ENCODE measurements at regions not wholly inside any gene's neighbourhood (a gene's known extent, or its start where the extent isn't known, plus 50 kb on each side); places are given as distances from the start of the nearest gene placed in this dataset.

DNA sequence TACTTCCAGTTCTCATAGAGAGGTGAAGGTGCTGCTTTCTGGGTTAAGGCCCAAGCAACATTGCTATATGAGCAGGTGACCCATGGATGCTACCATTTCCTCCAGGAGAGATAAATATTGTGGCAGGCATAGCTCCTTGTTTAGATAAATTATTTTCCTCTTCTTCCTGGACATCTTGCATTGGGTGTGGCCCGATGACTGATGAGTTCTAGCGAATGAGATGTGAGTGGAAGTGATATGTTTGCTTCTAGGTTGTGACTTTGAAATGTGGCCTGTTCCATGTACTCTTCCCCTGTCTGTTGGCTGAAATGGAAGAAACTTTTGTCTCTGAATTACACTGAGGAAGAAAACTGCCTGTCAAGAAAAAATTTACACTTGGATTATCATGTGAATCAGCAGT is 101.7 kb upstream of the FMN2 start (continued):
- TF ChIP-seq, protein P1, sequence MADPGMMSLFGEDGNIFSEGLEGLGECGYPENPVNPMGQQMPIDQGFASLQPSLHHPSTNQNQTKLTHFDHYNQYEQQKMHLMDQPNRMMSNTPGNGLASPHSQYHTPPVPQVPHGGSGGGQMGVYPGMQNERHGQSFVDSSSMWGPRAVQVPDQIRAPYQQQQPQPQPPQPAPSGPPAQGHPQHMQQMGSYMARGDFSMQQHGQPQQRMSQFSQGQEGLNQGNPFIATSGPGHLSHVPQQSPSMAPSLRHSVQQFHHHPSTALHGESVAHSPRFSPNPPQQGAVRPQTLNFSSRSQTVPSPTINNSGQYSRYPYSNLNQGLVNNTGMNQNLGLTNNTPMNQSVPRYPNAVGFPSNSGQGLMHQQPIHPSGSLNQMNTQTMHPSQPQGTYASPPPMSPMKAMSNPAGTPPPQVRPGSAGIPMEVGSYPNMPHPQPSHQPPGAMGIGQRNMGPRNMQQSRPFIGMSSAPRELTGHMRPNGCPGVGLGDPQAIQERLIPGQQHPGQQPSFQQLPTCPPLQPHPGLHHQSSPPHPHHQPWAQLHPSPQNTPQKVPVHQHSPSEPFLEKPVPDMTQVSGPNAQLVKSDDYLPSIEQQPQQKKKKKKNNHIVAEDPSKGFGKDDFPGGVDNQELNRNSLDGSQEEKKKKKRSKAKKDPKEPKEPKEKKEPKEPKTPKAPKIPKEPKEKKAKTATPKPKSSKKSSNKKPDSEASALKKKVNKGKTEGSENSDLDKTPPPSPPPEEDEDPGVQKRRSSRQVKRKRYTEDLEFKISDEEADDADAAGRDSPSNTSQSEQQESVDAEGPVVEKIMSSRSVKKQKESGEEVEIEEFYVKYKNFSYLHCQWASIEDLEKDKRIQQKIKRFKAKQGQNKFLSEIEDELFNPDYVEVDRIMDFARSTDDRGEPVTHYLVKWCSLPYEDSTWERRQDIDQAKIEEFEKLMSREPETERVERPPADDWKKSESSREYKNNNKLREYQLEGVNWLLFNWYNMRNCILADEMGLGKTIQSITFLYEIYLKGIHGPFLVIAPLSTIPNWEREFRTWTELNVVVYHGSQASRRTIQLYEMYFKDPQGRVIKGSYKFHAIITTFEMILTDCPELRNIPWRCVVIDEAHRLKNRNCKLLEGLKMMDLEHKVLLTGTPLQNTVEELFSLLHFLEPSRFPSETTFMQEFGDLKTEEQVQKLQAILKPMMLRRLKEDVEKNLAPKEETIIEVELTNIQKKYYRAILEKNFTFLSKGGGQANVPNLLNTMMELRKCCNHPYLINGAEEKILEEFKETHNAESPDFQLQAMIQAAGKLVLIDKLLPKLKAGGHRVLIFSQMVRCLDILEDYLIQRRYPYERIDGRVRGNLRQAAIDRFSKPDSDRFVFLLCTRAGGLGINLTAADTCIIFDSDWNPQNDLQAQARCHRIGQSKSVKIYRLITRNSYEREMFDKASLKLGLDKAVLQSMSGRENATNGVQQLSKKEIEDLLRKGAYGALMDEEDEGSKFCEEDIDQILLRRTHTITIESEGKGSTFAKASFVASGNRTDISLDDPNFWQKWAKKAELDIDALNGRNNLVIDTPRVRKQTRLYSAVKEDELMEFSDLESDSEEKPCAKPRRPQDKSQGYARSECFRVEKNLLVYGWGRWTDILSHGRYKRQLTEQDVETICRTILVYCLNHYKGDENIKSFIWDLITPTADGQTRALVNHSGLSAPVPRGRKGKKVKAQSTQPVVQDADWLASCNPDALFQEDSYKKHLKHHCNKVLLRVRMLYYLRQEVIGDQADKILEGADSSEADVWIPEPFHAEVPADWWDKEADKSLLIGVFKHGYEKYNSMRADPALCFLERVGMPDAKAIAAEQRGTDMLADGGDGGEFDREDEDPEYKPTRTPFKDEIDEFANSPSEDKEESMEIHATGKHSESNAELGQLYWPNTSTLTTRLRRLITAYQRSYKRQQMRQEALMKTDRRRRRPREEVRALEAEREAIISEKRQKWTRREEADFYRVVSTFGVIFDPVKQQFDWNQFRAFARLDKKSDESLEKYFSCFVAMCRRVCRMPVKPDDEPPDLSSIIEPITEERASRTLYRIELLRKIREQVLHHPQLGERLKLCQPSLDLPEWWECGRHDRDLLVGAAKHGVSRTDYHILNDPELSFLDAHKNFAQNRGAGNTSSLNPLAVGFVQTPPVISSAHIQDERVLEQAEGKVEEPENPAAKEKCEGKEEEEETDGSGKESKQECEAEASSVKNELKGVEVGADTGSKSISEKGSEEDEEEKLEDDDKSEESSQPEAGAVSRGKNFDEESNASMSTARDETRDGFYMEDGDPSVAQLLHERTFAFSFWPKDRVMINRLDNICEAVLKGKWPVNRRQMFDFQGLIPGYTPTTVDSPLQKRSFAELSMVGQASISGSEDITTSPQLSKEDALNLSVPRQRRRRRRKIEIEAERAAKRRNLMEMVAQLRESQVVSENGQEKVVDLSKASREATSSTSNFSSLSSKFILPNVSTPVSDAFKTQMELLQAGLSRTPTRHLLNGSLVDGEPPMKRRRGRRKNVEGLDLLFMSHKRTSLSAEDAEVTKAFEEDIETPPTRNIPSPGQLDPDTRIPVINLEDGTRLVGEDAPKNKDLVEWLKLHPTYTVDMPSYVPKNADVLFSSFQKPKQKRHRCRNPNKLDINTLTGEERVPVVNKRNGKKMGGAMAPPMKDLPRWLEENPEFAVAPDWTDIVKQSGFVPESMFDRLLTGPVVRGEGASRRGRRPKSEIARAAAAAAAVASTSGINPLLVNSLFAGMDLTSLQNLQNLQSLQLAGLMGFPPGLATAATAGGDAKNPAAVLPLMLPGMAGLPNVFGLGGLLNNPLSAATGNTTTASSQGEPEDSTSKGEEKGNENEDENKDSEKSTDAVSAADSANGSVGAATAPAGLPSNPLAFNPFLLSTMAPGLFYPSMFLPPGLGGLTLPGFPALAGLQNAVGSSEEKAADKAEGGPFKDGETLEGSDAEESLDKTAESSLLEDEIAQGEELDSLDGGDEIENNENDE (IDR thresholded peaks at IDR 0.05; ENCODE audit: insufficient replicate concordance, low read length) = no peak
- TF ChIP-seq, protein P2, sequence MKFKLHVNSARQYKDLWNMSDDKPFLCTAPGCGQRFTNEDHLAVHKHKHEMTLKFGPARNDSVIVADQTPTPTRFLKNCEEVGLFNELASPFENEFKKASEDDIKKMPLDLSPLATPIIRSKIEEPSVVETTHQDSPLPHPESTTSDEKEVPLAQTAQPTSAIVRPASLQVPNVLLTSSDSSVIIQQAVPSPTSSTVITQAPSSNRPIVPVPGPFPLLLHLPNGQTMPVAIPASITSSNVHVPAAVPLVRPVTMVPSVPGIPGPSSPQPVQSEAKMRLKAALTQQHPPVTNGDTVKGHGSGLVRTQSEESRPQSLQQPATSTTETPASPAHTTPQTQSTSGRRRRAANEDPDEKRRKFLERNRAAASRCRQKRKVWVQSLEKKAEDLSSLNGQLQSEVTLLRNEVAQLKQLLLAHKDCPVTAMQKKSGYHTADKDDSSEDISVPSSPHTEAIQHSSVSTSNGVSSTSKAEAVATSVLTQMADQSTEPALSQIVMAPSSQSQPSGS (IDR thresholded peaks at IDR 0.05; ENCODE audit: low read length) = no peak

Data from H1 (cell line).